HEK293 (cell line): ENCODE measurements at regions not wholly inside any gene's neighbourhood (a gene's known extent, or its start where the extent isn't known, plus 50 kb on each side); places are given as distances from the start of the nearest gene placed in this dataset.

ENCODE experiments used
- CTCF ChIA-PET: fragments of 350-600 bp; formaldehyde crosslinking; extraction: SDS; loops from one replicate; lab custom pipeline; 2021; ENCODE audit warnings: antibody characterized with exemption; lab: Yijun Ruan, JAX
- POLR2A ChIA-PET: fragments of 300-600 bp; formaldehyde crosslinking; extraction: SDS; loops from one replicate; lab custom pipeline; 2020; ENCODE audit warnings: antibody characterized with exemption, inconsistent platforms; lab: Yijun Ruan, JAX
- H3K27ac ChIP-seq: fragments of 200-500 bp; sonication (Bioruptor generic); 2 replicates; pipeline ENCODE4 v1.5.1; 2014; ENCODE audit warnings: low read depth, low read length, control low read depth, inconsistent platforms; ENCODE audit errors: extremely low read depth
- H3K36me3 ChIP-seq, 2 experiments: fragments of 200-500 bp in 1 of 2; sonication (Bioruptor generic) in 1 of 2; 1 replicate in 1 of 2; 2 replicates in 1 of 2; pipeline ENCODE4 v1.5.1; 2014 to 2017; ENCODE audit warnings: inconsistent platforms in 2 of 2, low read length in 2 of 2; ENCODE audit not compliant: control insufficient read depth in 2 of 2, insufficient read depth in 1 of 2
- H3K4me1 ChIP-seq: fragments of 200-500 bp; sonication (Bioruptor generic); 2 replicates; pipeline ENCODE4 v1.5.1; 2014; ENCODE audit warnings: mild to moderate bottlenecking, low read length, inconsistent platforms; ENCODE audit not compliant: control insufficient read depth, insufficient read depth
- H3K4me3 ChIP-seq: 2 replicates; pipeline ENCODE4 v1.5.1; 2011; ENCODE audit warnings: low read depth, mild to moderate bottlenecking, control low read depth, low read length, moderate library complexity
- H3K9me3 ChIP-seq: fragments of 200-500 bp; sonication (Bioruptor generic); 2 replicates; pipeline ENCODE4 v1.5.1; 2014; ENCODE audit warnings: low read depth, low read length, inconsistent platforms; ENCODE audit not compliant: control insufficient read depth, insufficient read depth
- OVOL3 ChIP-seq: fragments of 450-650 bp; formaldehyde crosslinking; IDR thresholded peaks from 2 replicates; pipeline ENCODE4 v1.5.1; 2016; ENCODE audit warnings: missing biosample characterization, missing genetic modification characterization
- ZBTB8A ChIP-seq: fragments of 450-650 bp; formaldehyde crosslinking; IDR thresholded peaks from 2 replicates; pipeline ENCODE4 v1.5.1; 2016; ENCODE audit warnings: missing biosample characterization, missing genetic modification characterization
- ZNF16 ChIP-seq: fragments of 450-650 bp; formaldehyde crosslinking; IDR thresholded peaks from 2 replicates; pipeline ENCODE4 v1.5.1; 2016; ENCODE audit warnings: low read depth, missing biosample characterization, missing genetic modification characterization
- ZNF19 ChIP-seq: fragments of 450-650 bp; formaldehyde crosslinking; IDR thresholded peaks from 2 replicates; pipeline ENCODE4; 2016; ENCODE audit warnings: missing biosample characterization, missing genetic modification characterization, low read depth
- ZNF221 ChIP-seq: fragments of 450-650 bp; formaldehyde crosslinking; IDR thresholded peaks from 2 replicates; pipeline ENCODE4 v1.5.1; 2017; ENCODE audit warnings: missing biosample characterization, missing genetic modification characterization, borderline replicate concordance
- ZNF311 ChIP-seq: fragments of 450-650 bp; formaldehyde crosslinking; IDR thresholded peaks from 2 replicates; pipeline ENCODE4 v1.5.1; 2017; ENCODE audit warnings: missing biosample characterization, missing genetic modification characterization, borderline replicate concordance
- ZNF37A ChIP-seq: fragments of 450-650 bp; IDR thresholded peaks from 2 replicates; pipeline ENCODE4 v1.5.1; 2018; ENCODE audit warnings: missing biosample characterization, missing genetic modification characterization
- ZNF394 ChIP-seq: fragments of 450-650 bp; formaldehyde crosslinking; IDR thresholded peaks from 2 replicates; pipeline ENCODE4 v1.5.1; 2016; ENCODE audit warnings: missing biosample characterization, missing genetic modification characterization, mild to moderate bottlenecking, moderate library complexity, borderline replicate concordance
- ZNF426 ChIP-seq: fragments of 450-650 bp; formaldehyde crosslinking; IDR thresholded peaks from 2 replicates; pipeline ENCODE4 v1.5.1; 2017; ENCODE audit warnings: missing biosample characterization, missing genetic modification characterization, mild to moderate bottlenecking, inconsistent platforms, moderate library complexity
- ZNF521 ChIP-seq: fragments of 450-650 bp; formaldehyde crosslinking; IDR thresholded peaks from 2 replicates; pipeline ENCODE4 v1.5.1; 2017; ENCODE audit warnings: missing biosample characterization, mild to moderate bottlenecking, missing genetic modification characterization
- ZNF571 ChIP-seq: fragments of 450-650 bp; formaldehyde crosslinking; IDR thresholded peaks from 2 replicates; pipeline ENCODE4 v1.5.0; 2017; ENCODE audit warnings: missing biosample characterization, missing genetic modification characterization
- ZNF610 ChIP-seq: fragments of 450-650 bp; formaldehyde crosslinking; IDR thresholded peaks from 2 replicates; pipeline ENCODE4 v1.5.1; 2016; ENCODE audit warnings: missing biosample characterization, missing genetic modification characterization, borderline replicate concordance
- ZNF624 ChIP-seq: fragments of 450-650 bp; formaldehyde crosslinking; IDR thresholded peaks from 2 replicates; pipeline ENCODE4 v1.5.1; 2017; ENCODE audit warnings: missing biosample characterization, missing genetic modification characterization
- ZNF654 ChIP-seq: fragments of 450-650 bp; formaldehyde crosslinking; IDR thresholded peaks from 2 replicates; pipeline ENCODE4 v1.5.1; 2016; ENCODE audit warnings: low read depth, missing biosample characterization, missing genetic modification characterization
- TF ChIP-seq, protein P1 (sequence below): fragments of 450-650 bp; formaldehyde crosslinking; IDR thresholded peaks from 2 replicates; pipeline ENCODE4 v1.5.1; 2016; ENCODE audit warnings: missing biosample characterization, missing genetic modification characterization
- TF ChIP-seq, protein P2 (sequence below): fragments of 450-650 bp; formaldehyde crosslinking; IDR thresholded peaks from 2 replicates; pipeline ENCODE4 v1.5.1; 2016; ENCODE audit warnings: missing biosample characterization, missing genetic modification characterization
- TF ChIP-seq, protein P3 (sequence below): fragments of 450-650 bp; formaldehyde crosslinking; IDR thresholded peaks from 2 replicates; pipeline ENCODE4 v1.5.1; 2016; ENCODE audit warnings: missing biosample characterization, missing genetic modification characterization, low read depth
- TF ChIP-seq, protein P4 (sequence below): fragments of 450-650 bp; formaldehyde crosslinking; IDR thresholded peaks from 2 replicates; pipeline ENCODE4 v1.5.1; 2016; ENCODE audit warnings: missing biosample characterization, missing genetic modification characterization

DNA sequence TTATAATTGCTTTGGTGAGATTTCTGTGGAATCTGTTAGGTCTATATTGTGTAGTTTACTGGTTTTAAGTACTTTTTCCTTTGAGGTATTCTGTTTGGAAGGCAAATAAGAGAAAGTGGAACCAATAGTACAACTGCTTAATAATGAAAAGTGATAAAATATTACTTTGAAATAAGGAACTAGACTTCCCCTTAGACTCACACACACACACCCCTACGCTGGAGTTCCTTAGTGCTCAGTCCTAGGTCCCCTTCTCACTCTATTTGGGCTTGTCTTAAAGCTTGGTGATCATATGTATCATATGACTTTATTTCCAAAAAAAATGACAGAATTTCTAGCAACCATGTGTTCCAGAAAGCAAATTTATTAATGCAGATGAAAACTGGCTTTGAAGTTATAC, 494.0 kb upstream of the TGFBR2 start:
- TF ChIP-seq ZNF37A (tag by site-specific recombination) (no peak), ZNF394 (tag by site-specific recombination) (no peak), ZNF624 (tag by site-specific recombination) (no peak), ZNF426 (tag by site-specific recombination) (no peak), ZNF521 (tag by site-specific recombination) (no peak), ZNF16 (tag by site-specific recombination) (no peak), ZNF19 (tag by site-specific recombination) (no peak), ZNF610 (tag by site-specific recombination) (no peak), ZBTB8A (no peak), ZNF571 (tag by site-specific recombination) (no peak), OVOL3 (tag by site-specific recombination) (no peak)
- TF ChIP-seq, protein P1, sequence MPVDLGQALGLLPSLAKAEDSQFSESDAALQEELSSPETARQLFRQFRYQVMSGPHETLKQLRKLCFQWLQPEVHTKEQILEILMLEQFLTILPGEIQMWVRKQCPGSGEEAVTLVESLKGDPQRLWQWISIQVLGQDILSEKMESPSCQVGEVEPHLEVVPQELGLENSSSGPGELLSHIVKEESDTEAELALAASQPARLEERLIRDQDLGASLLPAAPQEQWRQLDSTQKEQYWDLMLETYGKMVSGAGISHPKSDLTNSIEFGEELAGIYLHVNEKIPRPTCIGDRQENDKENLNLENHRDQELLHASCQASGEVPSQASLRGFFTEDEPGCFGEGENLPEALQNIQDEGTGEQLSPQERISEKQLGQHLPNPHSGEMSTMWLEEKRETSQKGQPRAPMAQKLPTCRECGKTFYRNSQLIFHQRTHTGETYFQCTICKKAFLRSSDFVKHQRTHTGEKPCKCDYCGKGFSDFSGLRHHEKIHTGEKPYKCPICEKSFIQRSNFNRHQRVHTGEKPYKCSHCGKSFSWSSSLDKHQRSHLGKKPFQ (tag by site-specific recombination) = no peak
- TF ChIP-seq, protein P2, sequence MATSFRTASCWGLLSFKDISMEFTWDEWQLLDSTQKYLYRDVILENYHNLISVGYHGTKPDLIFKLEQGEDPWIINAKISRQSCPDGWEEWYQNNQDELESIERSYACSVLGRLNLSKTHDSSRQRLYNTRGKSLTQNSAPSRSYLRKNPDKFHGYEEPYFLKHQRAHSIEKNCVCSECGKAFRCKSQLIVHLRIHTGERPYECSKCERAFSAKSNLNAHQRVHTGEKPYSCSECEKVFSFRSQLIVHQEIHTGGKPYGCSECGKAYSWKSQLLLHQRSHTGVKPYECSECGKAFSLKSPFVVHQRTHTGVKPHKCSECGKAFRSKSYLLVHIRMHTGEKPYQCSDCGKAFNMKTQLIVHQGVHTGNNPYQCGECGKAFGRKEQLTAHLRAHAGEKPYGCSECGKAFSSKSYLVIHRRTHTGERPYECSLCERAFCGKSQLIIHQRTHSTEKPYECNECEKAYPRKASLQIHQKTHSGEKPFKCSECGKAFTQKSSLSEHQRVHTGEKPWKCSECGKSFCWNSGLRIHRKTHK (tag by site-specific recombination) = no peak
- TF ChIP-seq, protein P3, sequence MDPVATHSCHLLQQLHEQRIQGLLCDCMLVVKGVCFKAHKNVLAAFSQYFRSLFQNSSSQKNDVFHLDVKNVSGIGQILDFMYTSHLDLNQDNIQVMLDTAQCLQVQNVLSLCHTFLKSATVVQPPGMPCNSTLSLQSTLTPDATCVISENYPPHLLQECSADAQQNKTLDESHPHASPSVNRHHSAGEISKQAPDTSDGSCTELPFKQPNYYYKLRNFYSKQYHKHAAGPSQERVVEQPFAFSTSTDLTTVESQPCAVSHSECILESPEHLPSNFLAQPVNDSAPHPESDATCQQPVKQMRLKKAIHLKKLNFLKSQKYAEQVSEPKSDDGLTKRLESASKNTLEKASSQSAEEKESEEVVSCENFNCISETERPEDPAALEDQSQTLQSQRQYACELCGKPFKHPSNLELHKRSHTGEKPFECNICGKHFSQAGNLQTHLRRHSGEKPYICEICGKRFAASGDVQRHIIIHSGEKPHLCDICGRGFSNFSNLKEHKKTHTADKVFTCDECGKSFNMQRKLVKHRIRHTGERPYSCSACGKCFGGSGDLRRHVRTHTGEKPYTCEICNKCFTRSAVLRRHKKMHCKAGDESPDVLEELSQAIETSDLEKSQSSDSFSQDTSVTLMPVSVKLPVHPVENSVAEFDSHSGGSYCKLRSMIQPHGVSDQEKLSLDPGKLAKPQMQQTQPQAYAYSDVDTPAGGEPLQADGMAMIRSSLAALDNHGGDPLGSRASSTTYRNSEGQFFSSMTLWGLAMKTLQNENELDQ (tag by site-specific recombination) = no peak
- H3K36me3 ChIP-seq = no peaks in the 10 kb centered on the region
- no peaks in the 10 kb centered on the region for H3K9me3 ChIP-seq
- no peak overlapping the region for H3K27ac ChIP-seq
- no peaks in the 10 kb centered on the region for H3K4me1 ChIP-seq
- H3K4me3 ChIP-seq = no peak overlapping the region
- ChIA-PET POLR2A (no interaction called here), CTCF (interaction anchor here (0.7 to 3.5 kb wide), 5 partner anchors 24 to 100 kb away, joined by 3 to 30 read pairs (median 4); no protein-coding TSS in a partner anchor)

DNA sequence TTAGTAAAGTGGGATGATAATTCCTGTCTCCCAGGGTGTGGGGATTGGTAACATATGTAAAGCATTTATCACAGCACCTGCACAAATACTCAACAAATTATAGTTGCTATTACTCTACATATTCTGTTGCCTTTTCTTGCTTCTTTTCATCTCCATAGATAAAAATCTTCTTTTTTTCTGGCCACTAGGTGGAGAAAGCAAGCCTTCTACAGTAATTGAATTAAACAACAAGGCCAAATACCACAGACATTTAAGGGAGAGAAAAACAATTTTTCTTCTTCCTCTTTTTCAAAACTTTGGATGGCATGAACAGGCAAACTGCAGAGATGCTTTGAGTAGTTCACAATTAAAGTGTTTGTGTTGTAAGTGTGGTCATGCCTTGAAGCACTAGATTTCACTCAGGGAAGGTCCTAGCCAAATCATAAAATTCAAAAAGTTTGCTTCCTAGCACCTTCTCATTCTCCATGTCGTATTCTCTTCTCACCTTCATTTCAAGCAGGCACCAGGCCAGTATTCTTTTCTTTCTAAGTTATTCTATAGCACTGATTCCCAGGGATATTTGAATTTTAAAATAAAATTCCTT, 493.4 kb upstream of the TGFBR2 start:
- Histone ChIP-seq H3K9me3 (no peaks in the 10 kb centered on the region), H3K4me1 (no peaks in the 10 kb centered on the region), H3K4me3 (no peak overlapping the region), H3K36me3 (no peaks in the 10 kb centered on the region), H3K27ac (no peak overlapping the region)
- ChIA-PET POLR2A (no interaction called here), CTCF (interaction anchor here (0.6 to 3.5 kb wide), 7 partner anchors 13 to 1273 kb away, joined by 3 to 30 read pairs (median 3); no protein-coding TSS in a partner anchor)
- TF ChIP-seq ZNF311 (tag by site-specific recombination) (no peak), ZNF221 (tag by site-specific recombination) (no peak), ZNF654 (tag by site-specific recombination) (peak; percentile 38)
- TF ChIP-seq, protein P4, sequence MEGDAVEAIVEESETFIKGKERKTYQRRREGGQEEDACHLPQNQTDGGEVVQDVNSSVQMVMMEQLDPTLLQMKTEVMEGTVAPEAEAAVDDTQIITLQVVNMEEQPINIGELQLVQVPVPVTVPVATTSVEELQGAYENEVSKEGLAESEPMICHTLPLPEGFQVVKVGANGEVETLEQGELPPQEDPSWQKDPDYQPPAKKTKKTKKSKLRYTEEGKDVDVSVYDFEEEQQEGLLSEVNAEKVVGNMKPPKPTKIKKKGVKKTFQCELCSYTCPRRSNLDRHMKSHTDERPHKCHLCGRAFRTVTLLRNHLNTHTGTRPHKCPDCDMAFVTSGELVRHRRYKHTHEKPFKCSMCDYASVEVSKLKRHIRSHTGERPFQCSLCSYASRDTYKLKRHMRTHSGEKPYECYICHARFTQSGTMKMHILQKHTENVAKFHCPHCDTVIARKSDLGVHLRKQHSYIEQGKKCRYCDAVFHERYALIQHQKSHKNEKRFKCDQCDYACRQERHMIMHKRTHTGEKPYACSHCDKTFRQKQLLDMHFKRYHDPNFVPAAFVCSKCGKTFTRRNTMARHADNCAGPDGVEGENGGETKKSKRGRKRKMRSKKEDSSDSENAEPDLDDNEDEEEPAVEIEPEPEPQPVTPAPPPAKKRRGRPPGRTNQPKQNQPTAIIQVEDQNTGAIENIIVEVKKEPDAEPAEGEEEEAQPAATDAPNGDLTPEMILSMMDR (tag by site-specific recombination) = 0 out of 2 replicates have a peak, but pooled peaks have one; percentile 8
